HEK293 (cell line): ENCODE measurements at regions not wholly inside any gene's neighbourhood (a gene's known extent, or its start where the extent isn't known, plus 50 kb on each side); places are given as distances from the start of the nearest gene placed in this dataset.

Experiments used
- SETDB1 ChIP-seq: IDR thresholded peaks from one replicate; pipeline ENCODE4 v1.6.1; 2017; ENCODE audit warnings: mild to moderate bottlenecking, low read length, moderate library complexity, mixed read lengths; ENCODE audit not compliant: insufficient read length
- ZNF274 ChIP-seq, 2 experiments: fragments of 200-500 bp in 1 of 2; fragments of 450-650 bp in 1 of 2; sonication (Bioruptor generic) in 1 of 2; formaldehyde crosslinking in 1 of 2; IDR thresholded peaks; 2 replicates each; pipeline versions ENCODE4 v1.5.1 to v1.6.1; 2014 to 2016; ENCODE audit warnings: borderline replicate concordance in 1 of 2, inconsistent platforms in 1 of 2, low read length in 1 of 2, missing biosample characterization in 1 of 2, missing genetic modification characterization in 1 of 2
- ZNF544 ChIP-seq: fragments of 450-650 bp; formaldehyde crosslinking; IDR thresholded peaks from 2 replicates; pipeline ENCODE4 v1.5.0; 2017; ENCODE audit warnings: missing biosample characterization, missing genetic modification characterization
- ZNF776 ChIP-seq: fragments of 450-650 bp; formaldehyde crosslinking; IDR thresholded peaks from 2 replicates; pipeline ENCODE4 v1.5.0; 2017; ENCODE audit warnings: missing biosample characterization, missing genetic modification characterization, borderline replicate concordance
- TF ChIP-seq, protein P1 (sequence below): fragments of 450-650 bp; formaldehyde crosslinking; IDR thresholded peaks from 2 replicates; pipeline ENCODE4 v1.5.1; 2016; ENCODE audit warnings: missing biosample characterization, missing genetic modification characterization
- TF ChIP-seq, protein P2 (sequence below): fragments of 450-650 bp; formaldehyde crosslinking; IDR thresholded peaks from 2 replicates; pipeline ENCODE4 v1.5.1; 2016; ENCODE audit warnings: missing biosample characterization, missing genetic modification characterization
- TF ChIP-seq, protein P3 (sequence below): IDR thresholded peaks from 2 replicates; pipeline ENCODE4 v1.6.1; 2011; ENCODE audit warnings: mild to moderate bottlenecking, low read depth, low read length, borderline replicate concordance

DNA sequence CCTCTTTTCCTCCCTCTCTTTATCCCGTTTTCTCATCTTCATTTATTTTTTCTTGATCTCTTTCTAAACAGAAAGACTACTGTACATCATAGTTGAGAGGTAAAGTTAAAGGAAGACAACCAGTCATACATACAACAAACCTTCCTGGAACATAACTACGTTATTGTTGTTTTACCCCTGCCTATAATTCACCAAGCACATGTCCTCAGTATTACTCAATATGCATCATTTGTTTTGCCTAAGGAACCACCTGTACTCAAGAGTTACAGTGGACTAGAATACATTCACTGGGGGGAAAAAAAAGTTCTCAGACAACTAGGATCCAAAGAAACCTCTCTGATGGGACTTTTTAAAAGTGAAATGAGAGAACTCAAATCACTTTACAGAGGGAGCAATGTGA lies 344.7 kb upstream of the RBMS3 start:
- TF ChIP-seq, protein P1, sequence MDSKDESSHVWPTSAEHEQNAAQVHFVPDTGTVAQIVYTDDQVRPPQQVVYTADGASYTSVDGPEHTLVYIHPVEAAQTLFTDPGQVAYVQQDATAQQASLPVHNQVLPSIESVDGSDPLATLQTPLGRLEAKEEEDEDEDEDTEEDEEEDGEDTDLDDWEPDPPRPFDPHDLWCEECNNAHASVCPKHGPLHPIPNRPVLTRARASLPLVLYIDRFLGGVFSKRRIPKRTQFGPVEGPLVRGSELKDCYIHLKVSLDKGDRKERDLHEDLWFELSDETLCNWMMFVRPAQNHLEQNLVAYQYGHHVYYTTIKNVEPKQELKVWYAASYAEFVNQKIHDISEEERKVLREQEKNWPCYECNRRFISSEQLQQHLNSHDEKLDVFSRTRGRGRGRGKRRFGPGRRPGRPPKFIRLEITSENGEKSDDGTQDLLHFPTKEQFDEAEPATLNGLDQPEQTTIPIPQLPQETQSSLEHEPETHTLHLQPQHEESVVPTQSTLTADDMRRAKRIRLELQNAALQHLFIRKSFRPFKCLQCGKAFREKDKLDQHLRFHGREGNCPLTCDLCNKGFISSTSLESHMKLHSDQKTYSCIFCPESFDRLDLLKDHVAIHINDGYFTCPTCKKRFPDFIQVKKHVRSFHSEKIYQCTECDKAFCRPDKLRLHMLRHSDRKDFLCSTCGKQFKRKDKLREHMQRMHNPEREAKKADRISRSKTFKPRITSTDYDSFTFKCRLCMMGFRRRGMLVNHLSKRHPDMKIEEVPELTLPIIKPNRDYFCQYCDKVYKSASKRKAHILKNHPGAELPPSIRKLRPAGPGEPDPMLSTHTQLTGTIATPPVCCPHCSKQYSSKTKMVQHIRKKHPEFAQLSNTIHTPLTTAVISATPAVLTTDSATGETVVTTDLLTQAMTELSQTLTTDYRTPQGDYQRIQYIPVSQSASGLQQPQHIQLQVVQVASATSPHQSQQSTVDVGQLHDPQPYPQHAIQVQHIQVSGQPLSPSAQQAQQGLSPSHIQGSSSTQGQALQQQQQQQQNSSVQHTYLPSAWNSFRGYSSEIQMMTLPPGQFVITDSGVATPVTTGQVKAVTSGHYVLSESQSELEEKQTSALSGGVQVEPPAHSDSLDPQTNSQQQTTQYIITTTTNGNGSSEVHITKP: no peak
- TF ChIP-seq ZNF544 (tag by site-specific recombination) (no peak), ZNF274 (IDR thresholded peaks at IDR 0.05; ENCODE audit: low read length) (no peak), ZNF274 (tag by site-specific recombination; IDR thresholded peaks at IDR 0.05; ENCODE audit: borderline replicate concordance) (no peak), ZNF776 (tag by site-specific recombination) (no peak), SETDB1 (no peak)
- TF ChIP-seq, protein P2, sequence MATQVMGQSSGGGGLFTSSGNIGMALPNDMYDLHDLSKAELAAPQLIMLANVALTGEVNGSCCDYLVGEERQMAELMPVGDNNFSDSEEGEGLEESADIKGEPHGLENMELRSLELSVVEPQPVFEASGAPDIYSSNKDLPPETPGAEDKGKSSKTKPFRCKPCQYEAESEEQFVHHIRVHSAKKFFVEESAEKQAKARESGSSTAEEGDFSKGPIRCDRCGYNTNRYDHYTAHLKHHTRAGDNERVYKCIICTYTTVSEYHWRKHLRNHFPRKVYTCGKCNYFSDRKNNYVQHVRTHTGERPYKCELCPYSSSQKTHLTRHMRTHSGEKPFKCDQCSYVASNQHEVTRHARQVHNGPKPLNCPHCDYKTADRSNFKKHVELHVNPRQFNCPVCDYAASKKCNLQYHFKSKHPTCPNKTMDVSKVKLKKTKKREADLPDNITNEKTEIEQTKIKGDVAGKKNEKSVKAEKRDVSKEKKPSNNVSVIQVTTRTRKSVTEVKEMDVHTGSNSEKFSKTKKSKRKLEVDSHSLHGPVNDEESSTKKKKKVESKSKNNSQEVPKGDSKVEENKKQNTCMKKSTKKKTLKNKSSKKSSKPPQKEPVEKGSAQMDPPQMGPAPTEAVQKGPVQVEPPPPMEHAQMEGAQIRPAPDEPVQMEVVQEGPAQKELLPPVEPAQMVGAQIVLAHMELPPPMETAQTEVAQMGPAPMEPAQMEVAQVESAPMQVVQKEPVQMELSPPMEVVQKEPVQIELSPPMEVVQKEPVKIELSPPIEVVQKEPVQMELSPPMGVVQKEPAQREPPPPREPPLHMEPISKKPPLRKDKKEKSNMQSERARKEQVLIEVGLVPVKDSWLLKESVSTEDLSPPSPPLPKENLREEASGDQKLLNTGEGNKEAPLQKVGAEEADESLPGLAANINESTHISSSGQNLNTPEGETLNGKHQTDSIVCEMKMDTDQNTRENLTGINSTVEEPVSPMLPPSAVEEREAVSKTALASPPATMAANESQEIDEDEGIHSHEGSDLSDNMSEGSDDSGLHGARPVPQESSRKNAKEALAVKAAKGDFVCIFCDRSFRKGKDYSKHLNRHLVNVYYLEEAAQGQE: no peak
- TF ChIP-seq, protein P3, sequence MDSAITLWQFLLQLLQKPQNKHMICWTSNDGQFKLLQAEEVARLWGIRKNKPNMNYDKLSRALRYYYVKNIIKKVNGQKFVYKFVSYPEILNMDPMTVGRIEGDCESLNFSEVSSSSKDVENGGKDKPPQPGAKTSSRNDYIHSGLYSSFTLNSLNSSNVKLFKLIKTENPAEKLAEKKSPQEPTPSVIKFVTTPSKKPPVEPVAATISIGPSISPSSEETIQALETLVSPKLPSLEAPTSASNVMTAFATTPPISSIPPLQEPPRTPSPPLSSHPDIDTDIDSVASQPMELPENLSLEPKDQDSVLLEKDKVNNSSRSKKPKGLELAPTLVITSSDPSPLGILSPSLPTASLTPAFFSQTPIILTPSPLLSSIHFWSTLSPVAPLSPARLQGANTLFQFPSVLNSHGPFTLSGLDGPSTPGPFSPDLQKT: no peak
